ENCODE measurements at regions not wholly inside any gene's neighbourhood (a gene's known extent, or its start where the extent isn't known, plus 50 kb on each side); places are given as distances from the start of the nearest gene placed in this dataset.

GRCh38 chr13:80451641-80452040 is 110.7 kb upstream of the SPRY2 start:
- Histone ChIP-seq H3K36me3 (ENCODE audit: control insufficient read depth in 5 of 5, insufficient read depth in 5 of 5, low read length in 5 of 5) (no peaks in the 10 kb centered on the region), H3K4me1 (ENCODE audit: control insufficient read depth in 5 of 5, insufficient read depth in 5 of 5, low read length in 5 of 5) (peaks cover 0 to 23% (median 9%) of the 10 kb centered on the region in 5 donors), H3K4me3 (ENCODE audit: low read depth in 1 of 5, low read length in 5 of 5) (peak overlapping the region in 1 of 5 donors; percentile 16), H3K27me3 (ENCODE audit: control insufficient read depth in 5 of 5, insufficient read depth in 4 of 5, low read length in 5 of 5) (no peaks in the 10 kb centered on the region), H3K9ac (ENCODE audit: low read length in 5 of 5) (no peak overlapping the region), H3K27ac (ENCODE audit: low read depth, low read length) (no peak overlapping the region), H3K9me3 (ENCODE audit: control insufficient read depth in 5 of 5, low read length in 5 of 5) (no peaks in the 10 kb centered on the region)

- H3K27me3 ChIP-seq (ENCODE audit: control insufficient read depth in 5 of 5, insufficient read depth in 4 of 5, low read length in 5 of 5), result no peaks in the 10 kb centered on the region
- H3K27ac ChIP-seq (ENCODE audit: low read depth, low read length), result no peak overlapping the region
- H3K9ac ChIP-seq (ENCODE audit: low read length in 5 of 5), result no peak overlapping the region
- peaks cover 0 to 23% (median 9%) of the 10 kb centered on the region in 5 donors for H3K4me1 ChIP-seq (ENCODE audit: control insufficient read depth in 5 of 5, insufficient read depth in 5 of 5, low read length in 5 of 5)
- H3K4me3 ChIP-seq (ENCODE audit: low read depth in 1 of 5, low read length in 5 of 5), result no peak overlapping the region
- no peaks in the 10 kb centered on the region for H3K9me3 ChIP-seq (ENCODE audit: control insufficient read depth in 5 of 5, low read length in 5 of 5)
- no peaks in the 10 kb centered on the region for H3K36me3 ChIP-seq (ENCODE audit: control insufficient read depth in 5 of 5, insufficient read depth in 5 of 5, low read length in 5 of 5)
Observed at GRCh38 chr13:80450386-80450785, 109.5 kb upstream of the SPRY2 start.

GRCh38 chr13:80448725-80449124 is 107.8 kb upstream of the SPRY2 start:
- Histone ChIP-seq H3K9me3 (ENCODE audit: control insufficient read depth in 5 of 5, low read length in 5 of 5) (no peaks in the 10 kb centered on the region), H3K9ac (ENCODE audit: low read length in 5 of 5) (no peak overlapping the region), H3K27me3 (ENCODE audit: control insufficient read depth in 5 of 5, insufficient read depth in 4 of 5, low read length in 5 of 5) (no peaks in the 10 kb centered on the region), H3K36me3 (ENCODE audit: control insufficient read depth in 5 of 5, insufficient read depth in 5 of 5, low read length in 5 of 5) (no peaks in the 10 kb centered on the region), H3K4me1 (ENCODE audit: control insufficient read depth in 5 of 5, insufficient read depth in 5 of 5, low read length in 5 of 5) (peaks cover 0 to 40% (median 12%) of the 10 kb centered on the region in 5 donors), H3K4me3 (ENCODE audit: low read depth in 1 of 5, low read length in 5 of 5) (peak overlapping the region in 1 of 5 donors; percentile 4), H3K27ac (ENCODE audit: low read depth, low read length) (peak overlapping the region; percentile 32)

GRCh38 chr13:80447747-80448146 is 106.8 kb upstream of the SPRY2 start:
- Histone ChIP-seq H3K9ac (ENCODE audit: low read length in 5 of 5) (no peak overlapping the region), H3K36me3 (ENCODE audit: control insufficient read depth in 5 of 5, insufficient read depth in 5 of 5, low read length in 5 of 5) (no peaks in the 10 kb centered on the region), H3K4me1 (ENCODE audit: control insufficient read depth in 5 of 5, insufficient read depth in 5 of 5, low read length in 5 of 5) (peaks cover 0 to 40% (median 12%) of the 10 kb centered on the region in 5 donors), H3K27me3 (ENCODE audit: control insufficient read depth in 5 of 5, insufficient read depth in 4 of 5, low read length in 5 of 5) (no peaks in the 10 kb centered on the region), H3K9me3 (ENCODE audit: control insufficient read depth in 5 of 5, low read length in 5 of 5) (no peaks in the 10 kb centered on the region), H3K27ac (ENCODE audit: low read depth, low read length) (peak overlapping the region; percentile 32), H3K4me3 (ENCODE audit: low read depth in 1 of 5, low read length in 5 of 5) (no peak overlapping the region)

GRCh38 chr13:80444240-80445015 is 103.5 kb upstream of the SPRY2 start:
- Histone ChIP-seq H3K9me3 (ENCODE audit: control insufficient read depth in 5 of 5, low read length in 5 of 5) (no peaks in the 10 kb centered on the region), H3K27me3 (ENCODE audit: control insufficient read depth in 5 of 5, insufficient read depth in 4 of 5, low read length in 5 of 5) (no peaks in the 10 kb centered on the region), H3K9ac (ENCODE audit: low read length in 5 of 5) (no peak overlapping the region), H3K27ac (ENCODE audit: low read depth, low read length) (no peak overlapping the region), H3K4me1 (ENCODE audit: control insufficient read depth in 5 of 5, insufficient read depth in 5 of 5, low read length in 5 of 5) (peaks cover 0 to 37% (median 12%) of the 10 kb centered on the region in 5 donors), H3K4me3 (ENCODE audit: low read depth in 1 of 5, low read length in 5 of 5) (no peak overlapping the region), H3K36me3 (ENCODE audit: control insufficient read depth in 5 of 5, insufficient read depth in 5 of 5, low read length in 5 of 5) (no peaks in the 10 kb centered on the region)

GRCh38 chr13:80442609-80443008 is 101.7 kb upstream of the SPRY2 start:
- Histone ChIP-seq H3K27ac (ENCODE audit: low read depth, low read length) (no peak overlapping the region), H3K36me3 (ENCODE audit: control insufficient read depth in 5 of 5, insufficient read depth in 5 of 5, low read length in 5 of 5) (no peaks in the 10 kb centered on the region), H3K9ac (ENCODE audit: low read length in 5 of 5) (no peak overlapping the region), H3K4me1 (ENCODE audit: control insufficient read depth in 5 of 5, insufficient read depth in 5 of 5, low read length in 5 of 5) (peaks cover 0 to 19% (median 8%) of the 10 kb centered on the region in 5 donors), H3K4me3 (ENCODE audit: low read depth in 1 of 5, low read length in 5 of 5) (no peak overlapping the region), H3K9me3 (ENCODE audit: control insufficient read depth in 5 of 5, low read length in 5 of 5) (no peaks in the 10 kb centered on the region), H3K27me3 (ENCODE audit: control insufficient read depth in 5 of 5, insufficient read depth in 4 of 5, low read length in 5 of 5) (no peaks in the 10 kb centered on the region)

GRCh38 chr13:80441968-80442367 is 101.0 kb upstream of the SPRY2 start:
- Histone ChIP-seq H3K4me1 (ENCODE audit: control insufficient read depth in 5 of 5, insufficient read depth in 5 of 5, low read length in 5 of 5) (peaks cover 0 to 23% (median 9%) of the 10 kb centered on the region in 5 donors), H3K9me3 (ENCODE audit: control insufficient read depth in 5 of 5, low read length in 5 of 5) (no peaks in the 10 kb centered on the region), H3K27me3 (ENCODE audit: control insufficient read depth in 5 of 5, insufficient read depth in 4 of 5, low read length in 5 of 5) (no peaks in the 10 kb centered on the region), H3K4me3 (ENCODE audit: low read depth in 1 of 5, low read length in 5 of 5) (no peak overlapping the region), H3K27ac (ENCODE audit: low read depth, low read length) (no peak overlapping the region), H3K36me3 (ENCODE audit: control insufficient read depth in 5 of 5, insufficient read depth in 5 of 5, low read length in 5 of 5) (no peaks in the 10 kb centered on the region), H3K9ac (ENCODE audit: low read length in 5 of 5) (no peak overlapping the region)

GRCh38 chr13:80438521-80438920 is 97.6 kb upstream of the SPRY2 start:
- Histone ChIP-seq H3K9me3 (ENCODE audit: control insufficient read depth in 5 of 5, low read length in 5 of 5) (no peaks in the 10 kb centered on the region), H3K9ac (ENCODE audit: low read length in 5 of 5) (no peak overlapping the region), H3K4me1 (ENCODE audit: control insufficient read depth in 5 of 5, insufficient read depth in 5 of 5, low read length in 5 of 5) (peaks cover 0 to 18% (median 12%) of the 10 kb centered on the region in 5 donors), H3K4me3 (ENCODE audit: low read depth in 1 of 5, low read length in 5 of 5) (no peak overlapping the region), H3K27ac (ENCODE audit: low read depth, low read length) (no peak overlapping the region), H3K27me3 (ENCODE audit: control insufficient read depth in 5 of 5, insufficient read depth in 4 of 5, low read length in 5 of 5) (no peaks in the 10 kb centered on the region), H3K36me3 (ENCODE audit: control insufficient read depth in 5 of 5, insufficient read depth in 5 of 5, low read length in 5 of 5) (no peaks in the 10 kb centered on the region)

GRCh38 chr13:80437231-80437630 is 96.3 kb upstream of the SPRY2 start:
- Histone ChIP-seq H3K9me3 (ENCODE audit: control insufficient read depth in 5 of 5, low read length in 5 of 5) (no peaks in the 10 kb centered on the region), H3K27ac (ENCODE audit: low read depth, low read length) (no peak overlapping the region), H3K36me3 (ENCODE audit: control insufficient read depth in 5 of 5, insufficient read depth in 5 of 5, low read length in 5 of 5) (no peaks in the 10 kb centered on the region), H3K4me1 (ENCODE audit: control insufficient read depth in 5 of 5, insufficient read depth in 5 of 5, low read length in 5 of 5) (peaks cover 0 to 18% (median 12%) of the 10 kb centered on the region in 5 donors), H3K4me3 (ENCODE audit: low read depth in 1 of 5, low read length in 5 of 5) (no peak overlapping the region), H3K9ac (ENCODE audit: low read length in 5 of 5) (no peak overlapping the region), H3K27me3 (ENCODE audit: control insufficient read depth in 5 of 5, insufficient read depth in 4 of 5, low read length in 5 of 5) (no peaks in the 10 kb centered on the region)

- peaks cover 0 to 18% (median 12%) of the 10 kb centered on the region in 5 donors for H3K4me1 ChIP-seq (ENCODE audit: control insufficient read depth in 5 of 5, insufficient read depth in 5 of 5, low read length in 5 of 5)
- H3K27me3 ChIP-seq (ENCODE audit: control insufficient read depth in 5 of 5, insufficient read depth in 4 of 5, low read length in 5 of 5), result no peaks in the 10 kb centered on the region
- no peak overlapping the region for H3K27ac ChIP-seq (ENCODE audit: low read depth, low read length)
- no peak overlapping the region for H3K9ac ChIP-seq (ENCODE audit: low read length in 5 of 5)
- no peaks in the 10 kb centered on the region for H3K9me3 ChIP-seq (ENCODE audit: control insufficient read depth in 5 of 5, low read length in 5 of 5)
- no peaks in the 10 kb centered on the region for H3K36me3 ChIP-seq (ENCODE audit: control insufficient read depth in 5 of 5, insufficient read depth in 5 of 5, low read length in 5 of 5)
- peak overlapping the region in 1 of 5 donors; percentile 8 for H3K4me3 ChIP-seq (ENCODE audit: low read depth in 1 of 5, low read length in 5 of 5)
Observed at GRCh38 chr13:80436571-80437169, 95.7 kb upstream of the SPRY2 start.
